C4-2B (cell line): ENCODE measurements at regions not wholly inside any gene's neighbourhood (a gene's known extent, or its start where the extent isn't known, plus 50 kb on each side); places are given as distances from the start of the nearest gene placed in this dataset.

Experiments used
- CTCF ChIP-seq: fragments of 450-650 bp; conservative IDR thresholded peaks from 2 replicates; pipeline ENCODE4 v1.5.1; 2017; ENCODE audit warnings: mild to moderate bottlenecking
- ZFX ChIP-seq: fragments of 450-650 bp; IDR thresholded peaks from 2 replicates; pipeline ENCODE4 v1.6.1; 2017

- TF ChIP-seq CTCF, result no peak
- no peak for TF ChIP-seq ZFX
Measured at GRCh38 chr1:193988885-193989284, 802.5 kb upstream of the B3GALT2 start.
